Choroid plexus epithelial cell (primary cell): ENCODE measurements at regions not wholly inside any gene's neighbourhood (a gene's known extent, or its start where the extent isn't known, plus 50 kb on each side); places are given as distances from the start of the nearest gene placed in this dataset.
"Not testable (repeated sequence)": the region's sequence is repeated elsewhere in the genome, so short reads cannot be mapped to it uniquely, and the experiment has no call there.

Experiments
- DNase-seq: peaks from one replicate; pipeline ENCODE4 v3.0.0-alpha.2; 2010; ENCODE audit warnings: low read depth
- H3K4me3 ChIP-seq: 2 replicates; pipeline ENCODE4 v1.5.1; 2011; ENCODE audit warnings: low read depth, mild to moderate bottlenecking, control low read depth, low read length, moderate library complexity
- TF ChIP-seq, protein P1 (sequence below): conservative IDR thresholded peaks from 2 replicates; pipeline ENCODE4 v1.5.1; 2011; ENCODE audit warnings: low read depth, mild to moderate bottlenecking, control low read depth, inconsistent platforms, low read length, moderate library complexity

DNA sequence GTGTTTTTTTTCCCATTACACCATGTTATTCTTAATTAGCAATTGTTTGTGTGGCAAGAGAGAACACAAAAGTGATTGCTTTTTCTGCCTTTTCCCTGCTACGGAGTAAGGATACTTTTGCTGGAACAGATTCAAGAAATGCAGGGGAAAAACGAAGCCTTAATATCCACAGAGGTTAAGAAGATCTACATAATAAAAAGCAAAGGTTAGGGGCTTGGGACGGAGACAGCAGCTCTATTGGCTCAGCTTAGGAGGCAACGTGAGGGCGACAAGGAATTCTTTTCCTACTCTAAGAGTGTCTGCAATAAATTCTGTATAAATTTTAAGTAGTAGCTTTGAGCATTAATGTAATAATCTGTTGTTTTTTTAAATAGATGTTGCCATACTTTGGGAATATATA, 693.3 kb downstream of the DTWD2 start:
- H3K4me3 ChIP-seq: no peak overlapping the region
- no peak for DNase-seq
- TF ChIP-seq, protein P1, sequence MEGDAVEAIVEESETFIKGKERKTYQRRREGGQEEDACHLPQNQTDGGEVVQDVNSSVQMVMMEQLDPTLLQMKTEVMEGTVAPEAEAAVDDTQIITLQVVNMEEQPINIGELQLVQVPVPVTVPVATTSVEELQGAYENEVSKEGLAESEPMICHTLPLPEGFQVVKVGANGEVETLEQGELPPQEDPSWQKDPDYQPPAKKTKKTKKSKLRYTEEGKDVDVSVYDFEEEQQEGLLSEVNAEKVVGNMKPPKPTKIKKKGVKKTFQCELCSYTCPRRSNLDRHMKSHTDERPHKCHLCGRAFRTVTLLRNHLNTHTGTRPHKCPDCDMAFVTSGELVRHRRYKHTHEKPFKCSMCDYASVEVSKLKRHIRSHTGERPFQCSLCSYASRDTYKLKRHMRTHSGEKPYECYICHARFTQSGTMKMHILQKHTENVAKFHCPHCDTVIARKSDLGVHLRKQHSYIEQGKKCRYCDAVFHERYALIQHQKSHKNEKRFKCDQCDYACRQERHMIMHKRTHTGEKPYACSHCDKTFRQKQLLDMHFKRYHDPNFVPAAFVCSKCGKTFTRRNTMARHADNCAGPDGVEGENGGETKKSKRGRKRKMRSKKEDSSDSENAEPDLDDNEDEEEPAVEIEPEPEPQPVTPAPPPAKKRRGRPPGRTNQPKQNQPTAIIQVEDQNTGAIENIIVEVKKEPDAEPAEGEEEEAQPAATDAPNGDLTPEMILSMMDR: no peak

DNA sequence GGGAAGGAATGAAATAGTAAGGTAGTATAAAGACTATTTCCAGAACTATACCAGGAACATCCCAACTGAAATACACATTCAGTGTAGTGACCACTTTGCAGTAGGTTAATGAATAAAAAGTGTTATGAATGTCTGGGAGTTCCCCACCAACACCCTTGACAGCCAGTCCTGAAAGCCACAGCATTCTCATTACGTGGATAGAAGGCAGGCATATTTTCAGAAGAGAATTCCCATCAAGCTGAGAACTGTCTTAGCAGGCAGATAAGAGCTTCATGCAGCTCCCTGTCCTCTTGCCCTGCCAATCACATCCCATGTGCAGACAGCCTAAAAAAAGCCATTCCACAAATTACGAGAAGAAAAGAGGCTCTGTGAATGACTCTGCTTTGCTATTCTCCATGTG, 695.0 kb downstream of the DTWD2 start:
- no peak overlapping the region for H3K4me3 ChIP-seq
- TF ChIP-seq, protein P1: no peak
- DNase-seq: no peak

DNA sequence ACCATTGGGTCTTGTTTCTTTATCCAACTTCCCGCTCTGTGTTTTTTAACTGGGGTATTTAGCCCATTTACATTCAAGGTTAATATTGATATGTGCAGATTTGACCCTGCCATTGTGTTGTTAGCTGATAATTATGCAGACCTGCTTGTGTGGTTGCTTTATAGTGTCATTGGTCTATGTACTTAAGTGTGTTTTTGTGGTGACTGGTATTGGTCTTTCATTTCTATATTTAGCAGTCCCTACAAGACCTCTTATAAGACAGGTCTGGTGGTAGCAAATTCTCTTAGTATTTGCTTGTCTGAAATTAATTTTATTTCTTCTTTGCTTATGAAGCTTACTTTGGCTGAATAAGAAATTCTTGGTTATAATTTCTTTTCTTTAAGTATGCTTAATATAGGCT, 698.1 kb downstream of the DTWD2 start:
- TF ChIP-seq, protein P1: no peak
- no peak overlapping the region for H3K4me3 ChIP-seq
- no peak for DNase-seq

DNA sequence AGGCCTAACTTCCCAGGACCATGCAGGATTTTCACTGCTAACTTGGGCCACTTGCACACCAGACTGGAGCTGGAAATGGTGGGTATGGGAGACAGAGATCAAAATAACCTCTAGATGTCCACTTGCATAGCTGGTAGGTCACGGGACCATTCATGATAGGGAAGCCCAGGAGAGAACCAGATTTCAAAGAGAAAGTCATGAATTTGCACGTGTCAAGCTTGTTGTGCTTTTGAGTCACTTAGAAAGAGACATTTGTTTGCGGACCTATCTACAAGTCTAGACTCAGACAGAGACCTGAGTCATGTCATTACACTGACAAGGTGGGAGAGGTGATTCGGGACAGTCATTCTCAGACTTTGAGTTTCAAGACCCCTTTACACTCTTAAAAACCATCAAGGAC, 704.1 kb downstream of the DTWD2 start:
- not testable (repeated sequence) for DNase-seq, H3K4me3 ChIP-seq

DNA sequence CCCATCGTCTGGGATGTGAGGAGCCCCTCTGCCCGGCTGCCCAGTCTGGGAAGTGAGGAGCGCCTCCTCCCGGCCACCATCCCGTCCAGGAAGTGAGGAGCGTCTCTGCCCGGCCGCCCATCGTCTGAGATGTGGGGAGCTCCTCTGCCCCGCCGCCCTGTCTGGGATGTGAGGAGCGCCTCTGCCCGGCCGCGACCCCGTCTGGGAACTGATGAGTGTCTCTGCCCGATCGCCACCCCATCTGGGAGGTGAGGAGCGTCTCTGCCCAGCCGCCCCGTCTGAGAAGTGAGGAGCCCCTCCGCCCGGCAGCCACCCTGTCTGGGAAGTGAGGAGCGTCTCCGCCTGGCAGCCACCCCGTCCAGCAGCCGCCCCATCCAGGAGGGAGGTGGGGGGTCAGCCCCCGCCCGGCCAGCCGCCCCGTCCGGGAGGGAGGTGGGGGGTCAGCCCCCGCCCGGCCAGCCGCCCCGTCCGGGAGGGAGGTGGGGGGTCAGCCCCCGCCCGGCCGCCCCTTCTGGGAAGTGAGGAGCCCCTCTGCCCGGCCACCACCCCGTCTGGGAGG, 705.8 kb downstream of the DTWD2 start:
- H3K4me3 ChIP-seq, DNase-seq: not testable (repeated sequence)

DNA sequence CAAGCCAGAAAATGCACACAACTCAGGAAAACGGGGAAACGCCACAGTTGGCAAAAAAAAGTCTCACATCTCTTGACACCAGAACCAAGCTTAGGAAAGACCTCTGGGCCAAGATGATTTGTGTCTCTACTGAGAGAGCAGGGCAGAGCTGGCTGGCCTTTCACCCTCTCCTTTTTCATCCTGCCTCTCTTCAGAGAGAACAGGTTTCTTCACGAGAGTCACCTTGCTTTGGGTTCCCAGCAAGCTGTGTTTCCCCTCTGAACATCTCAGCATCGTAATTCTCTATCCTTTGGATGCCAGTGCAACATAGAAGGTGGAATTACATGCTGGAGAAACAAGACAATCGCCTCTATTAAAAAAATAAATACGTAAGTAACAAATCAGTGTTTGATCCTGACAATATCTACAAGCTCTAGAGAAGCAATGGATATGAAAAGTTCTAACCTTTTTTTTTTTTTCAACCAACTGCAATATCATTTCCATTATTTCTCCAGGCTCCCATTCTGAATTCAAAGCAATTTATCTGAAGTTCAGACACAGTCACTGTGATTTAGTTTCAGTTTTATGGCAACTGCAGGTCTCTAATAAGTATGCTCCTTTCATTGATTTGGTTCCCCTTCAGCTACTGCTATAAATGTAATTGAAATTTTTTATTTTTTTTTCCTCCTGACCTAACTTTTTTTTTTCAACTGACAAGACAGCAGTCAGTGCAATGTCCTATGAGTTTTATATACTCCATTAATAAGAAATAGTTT, 708.6 kb downstream of the DTWD2 start:
- H3K4me3 ChIP-seq: no peak overlapping the region
- TF ChIP-seq, protein P1: no peak
- no peak for DNase-seq

DNA sequence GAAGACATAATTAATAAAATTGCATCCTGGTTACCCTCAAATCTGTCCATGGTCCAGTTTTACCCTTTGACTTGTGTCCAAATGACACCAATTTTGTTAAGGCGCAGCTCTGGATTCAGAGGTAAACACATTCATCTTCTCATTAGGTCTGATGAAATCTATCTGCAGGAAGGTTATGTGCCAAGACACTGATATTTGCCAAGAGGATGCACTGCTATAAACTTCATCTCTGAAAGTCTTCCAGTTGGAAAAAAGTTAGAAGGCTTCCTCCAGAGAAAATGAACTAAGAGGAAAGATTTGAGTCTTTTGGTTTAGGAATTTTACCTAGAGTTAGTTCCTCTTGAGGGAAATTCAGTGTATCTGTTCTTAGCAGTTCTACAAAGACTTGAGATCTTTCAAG, 717.8 kb downstream of the DTWD2 start:
- TF ChIP-seq, protein P1: no peak
- no peak overlapping the region for H3K4me3 ChIP-seq
- DNase-seq: no peak

DNA sequence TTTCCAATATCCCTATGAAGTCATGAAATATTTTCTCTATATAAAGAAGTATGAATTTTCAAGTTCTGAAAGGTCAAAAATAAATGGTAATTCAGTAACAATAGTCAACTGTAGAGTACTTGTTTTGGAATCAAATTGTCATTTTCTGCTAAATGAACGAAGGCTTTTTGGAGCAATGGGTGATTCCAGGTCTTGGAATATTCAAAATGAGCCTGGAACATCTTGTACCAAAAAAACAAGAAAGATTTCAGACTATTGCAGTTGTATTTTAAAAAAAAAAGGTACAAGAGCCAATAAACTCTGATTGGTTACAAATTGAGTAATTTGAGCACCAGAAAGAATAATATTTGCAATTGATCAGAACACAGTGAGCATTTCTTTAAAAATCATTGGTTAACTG, 730.1 kb downstream of the DTWD2 start:
- no peak for DNase-seq
- TF ChIP-seq, protein P1: no peak
- H3K4me3 ChIP-seq: no peak overlapping the region
